Motor neuron (in vitro differentiated cells): ENCODE measurements at regions not wholly inside any gene's neighbourhood (a gene's known extent, or its start where the extent isn't known, plus 50 kb on each side); places are given as distances from the start of the nearest gene placed in this dataset.
"Not testable (repeated sequence)": the region's sequence is repeated elsewhere in the genome, so short reads cannot be mapped to it uniquely, and the experiment has no call there.

ENCODE experiments used
- ATAC-seq, 8 experiments: fragments of 200-7000 bp; cut with Tn5 transposase; replicated peaks in 6 of 8; 2 replicates each; pipeline ENCODE4 v1.8.0; 2021; ENCODE audit warnings: mild to moderate bottlenecking in 8 of 8, moderate library complexity in 8 of 8
- H3K27ac ChIP-seq, 2 donors: fragments of 250-450 bp; sonication (Bioruptor Pico); 2 replicates each; pipeline ENCODE4 v1.9.0; 2021; ENCODE audit warnings: antibody characterized with exemption in 2 of 2, mild to moderate bottlenecking in 2 of 2, moderate library complexity in 1 of 2
- H3K4me1 ChIP-seq, 2 donors: fragments of 250-450 bp; sonication (Bioruptor Pico); replicated peaks in 1 of 2; 2 replicates each; pipeline ENCODE4 v1.6.1; 2021; ENCODE audit warnings: antibody characterized with exemption in 2 of 2, mild to moderate bottlenecking in 2 of 2, moderate library complexity in 1 of 2
- H3K4me3 ChIP-seq, 5 donors: fragments of 250-450 bp; sonication (Bioruptor Pico); 2 replicates each; pipeline ENCODE4 v1.9.0; 2021; ENCODE audit warnings: antibody characterized with exemption in 5 of 5, mild to moderate bottlenecking in 5 of 5, moderate library complexity in 4 of 5
- WGBS, 10 experiments: fragments of 450-650 bp; shearing (Covaris generic); methylation state at CpG; one replicate each; pipeline ENCODE4 v1.0.0; 2022; 5-methylcytosine and 5-hydroxymethylcytosine counted together
- in situ Hi-C, 9 experiments: fragments of 400-800 bp; cut with MboI; loops; one replicate each; pipeline ENCODE4 v1.15.0; 2021; ENCODE audit warnings: low sequenced_read_pairs in 9 of 9, low pct_unique_long_range_greater_than_20kb in 2 of 9; ENCODE audit not compliant: unreplicated experiment in 9 of 9

- WGBS, 10 experiments = 10 to 100% (median 91%) methylated on average over 1 to 2 of the region's 2 CpGs; no CpG with 5 or more reads in 2 of the 10 experiments
These were observed 928.7 kb upstream of the ADGRB3 start for GRCh38 chr6:67706388-67706787.

GRCh38 chr6:67698534-67698933, 936.5 kb upstream of the ADGRB3 start:
- Histone ChIP-seq H3K4me1 (no peaks in the 10 kb centered on the region), H3K27ac (no peak overlapping the region), H3K4me3 (no peak overlapping the region)
- WGBS, 10 experiments = 0 to 96% (median 44%) methylated on average over 1 to 4 of the region's 4 CpGs; no CpG with 5 or more reads in 2 of the 10 experiments
- in situ Hi-C loops = no loop called here
- no peak for ATAC-seq

More at GRCh38 chr6:67706388-67706787, 928.7 kb upstream of the ADGRB3 start:
- in situ Hi-C loops = no loop called here
- H3K4me1 ChIP-seq = no peaks in the 10 kb centered on the region
- no peak overlapping the region for H3K27ac ChIP-seq
- ATAC-seq = no peak
- no peak overlapping the region for H3K4me3 ChIP-seq

DNA sequence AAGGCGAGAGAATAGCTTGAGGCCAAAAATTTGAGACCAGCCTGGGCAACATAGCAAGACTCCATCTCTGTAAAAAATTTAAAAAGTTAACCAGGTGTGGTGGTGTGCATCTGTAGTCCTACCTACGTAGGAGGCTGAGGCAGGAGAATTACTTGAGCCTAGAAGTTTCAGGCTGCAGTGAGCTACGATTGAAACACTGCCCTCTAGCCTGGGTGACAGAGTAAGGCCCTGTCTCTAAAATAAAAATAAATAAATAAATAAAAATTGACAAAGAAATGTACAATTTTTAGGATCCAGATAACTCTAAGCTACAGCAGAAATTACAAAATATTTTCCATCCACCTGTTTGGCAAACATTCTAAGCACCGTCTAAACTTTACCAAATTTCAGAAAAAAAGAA, 941.0 kb upstream of the ADGRB3 start:
- ATAC-seq = no peak

DNA sequence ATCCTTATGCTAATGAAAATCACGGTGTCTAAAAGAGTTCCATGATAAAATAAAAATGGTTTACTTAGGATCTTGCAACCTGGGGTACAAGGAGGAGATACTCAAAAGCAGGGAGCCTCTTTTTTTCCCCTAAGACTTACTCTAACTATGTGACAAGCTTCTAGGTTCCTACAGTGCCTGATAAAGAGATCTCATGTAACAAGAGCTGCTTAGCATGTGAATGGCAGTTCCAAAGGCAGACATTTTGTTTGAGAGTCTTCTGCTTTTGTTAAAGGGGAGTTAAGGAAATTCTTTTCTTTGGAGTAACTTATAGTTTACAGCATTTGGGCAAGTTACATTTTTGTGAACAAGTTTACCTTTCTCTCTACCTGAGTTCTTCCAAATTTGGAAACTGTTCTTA, 945.8 kb upstream of the ADGRB3 start:
- 14 to 100% (median 66%) methylated on average over 1 of the region's 1 CpG; no CpG with 5 or more reads in 4 of the 10 experiments for WGBS, 10 experiments
- in situ Hi-C loops = no loop called here
- no peak for ATAC-seq
- no peaks in the 10 kb centered on the region for H3K4me1 ChIP-seq
- no peak overlapping the region for H3K27ac ChIP-seq
- H3K4me3 ChIP-seq = no peak overlapping the region

More for the DNA sequence above, 941.0 kb upstream of the ADGRB3 start:
- Histone ChIP-seq H3K4me1 (no peaks in the 10 kb centered on the region), H3K4me3 (no peak overlapping the region), H3K27ac (no peak overlapping the region)
- in situ Hi-C loops = no loop called here
- WGBS, 10 experiments = 8 to 100% (median 80%) methylated on average over 1 to 4 of the region's 4 CpGs

- H3K27ac ChIP-seq = no peak overlapping the region
- no peak for ATAC-seq
- WGBS, 10 experiments = 10 to 95% (median 83%) methylated on average over 2 to 7 of the region's 7 CpGs
- no peak overlapping the region for H3K4me3 ChIP-seq
- in situ Hi-C loops = no loop called here
- H3K4me1 ChIP-seq = no peaks in the 10 kb centered on the region
These were observed 947.7 kb upstream of the ADGRB3 start for GRCh38 chr6:67687396-67687795.

DNA sequence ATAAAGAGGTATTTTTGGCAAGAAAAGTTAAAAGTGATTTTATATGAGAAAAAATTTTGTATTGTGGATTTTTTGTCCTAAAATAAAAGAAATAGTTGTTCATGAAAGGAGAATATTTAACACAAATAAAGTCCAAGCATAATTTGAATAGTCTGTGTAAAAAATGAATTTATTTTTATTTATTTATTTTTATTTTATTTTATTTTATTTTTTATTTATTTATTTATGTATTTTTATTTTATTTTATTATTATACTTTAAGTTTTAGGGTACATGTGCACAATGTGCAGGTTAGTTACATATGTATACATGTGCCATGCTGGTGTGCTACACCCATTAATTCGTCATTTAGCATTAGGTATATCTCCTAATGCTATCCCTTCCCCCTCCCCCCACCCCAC, 948.9 kb upstream of the ADGRB3 start:
- H3K4me1 ChIP-seq, in situ Hi-C loops, H3K4me3 ChIP-seq, H3K27ac ChIP-seq, ATAC-seq: not testable (repeated sequence)
- 0 to 90% methylated on average over 1 of the region's 1 CpG; no CpG with 5 or more reads in 8 of the 10 experiments for WGBS, 10 experiments

GRCh38 chr6:67683960-67684359, 951.1 kb upstream of the ADGRB3 start:
- no peak for ATAC-seq
- in situ Hi-C loops = no loop called here
- Histone ChIP-seq H3K4me3 (no peak overlapping the region), H3K4me1 (no peaks in the 10 kb centered on the region), H3K27ac (no peak overlapping the region)
- 10 to 100% (median 67%) methylated on average over 1 of the region's 1 CpG; no CpG with 5 or more reads in 3 of the 10 experiments for WGBS, 10 experiments

- 0 to 100% (median 50%) methylated on average over 1 to 2 of the region's 2 CpGs; no CpG with 5 or more reads in 2 of the 10 experiments for WGBS, 10 experiments
- H3K27ac ChIP-seq = no peak overlapping the region
- in situ Hi-C loops = no loop called here
- H3K4me3 ChIP-seq = no peak overlapping the region
- no peaks in the 10 kb centered on the region for H3K4me1 ChIP-seq
- ATAC-seq = no peak
These were observed 954.7 kb upstream of the ADGRB3 start for GRCh38 chr6:67680297-67680932.

DNA sequence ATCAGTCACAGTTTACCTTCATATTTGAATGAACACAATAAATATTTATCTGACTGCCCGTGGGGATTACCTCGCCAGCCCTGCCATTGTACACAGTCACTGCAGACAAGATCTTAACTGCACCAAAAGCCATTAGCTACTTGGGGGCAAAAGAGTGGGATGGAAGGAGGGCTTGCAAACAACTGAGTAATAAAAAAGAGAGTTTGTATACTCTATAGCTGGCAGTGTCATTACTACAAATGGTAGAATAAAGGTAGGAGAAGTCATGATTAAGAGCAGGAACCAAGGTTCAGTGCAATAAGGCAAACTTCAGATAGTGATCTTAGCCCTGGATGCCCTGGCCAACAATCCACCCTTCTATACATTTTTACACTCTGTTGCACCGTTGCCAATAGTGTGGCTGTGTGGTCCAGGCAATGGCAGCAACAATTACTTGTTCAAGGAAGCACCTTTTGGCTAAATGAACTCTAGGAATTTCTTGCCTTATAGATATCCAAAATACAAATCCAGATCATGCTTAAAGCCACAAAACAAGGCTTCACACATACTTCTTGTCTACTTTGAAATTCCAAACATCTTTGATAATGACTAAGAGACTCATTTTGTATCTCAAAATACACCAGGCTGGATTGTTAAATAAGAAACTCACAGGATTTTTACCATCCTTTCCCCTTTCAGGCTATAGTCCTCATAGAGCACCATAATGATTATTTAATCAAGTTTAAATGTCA, 955.4 kb upstream of the ADGRB3 start:
- in situ Hi-C loops = no loop called here
- Histone ChIP-seq H3K4me3 (no peak overlapping the region), H3K4me1 (no peaks in the 10 kb centered on the region), H3K27ac (no peak overlapping the region)
- ATAC-seq = no peak
- 0 to 100% (median 81%) methylated on average over 1 to 3 of the region's 3 CpGs; no CpG with 5 or more reads in 1 of the 10 experiments for WGBS, 10 experiments

GRCh38 chr6:67676892-67677291, 958.2 kb upstream of the ADGRB3 start:
- WGBS, 10 experiments = 12 to 100% (median 71%) methylated on average over 1 of the region's 1 CpG; no CpG with 5 or more reads in 2 of the 10 experiments
- H3K27ac ChIP-seq = no peak overlapping the region
- no peaks in the 10 kb centered on the region for H3K4me1 ChIP-seq
- no peak for ATAC-seq
- no peak overlapping the region for H3K4me3 ChIP-seq
- in situ Hi-C loops = no loop called here

- WGBS, 10 experiments = 0 to 91% (median 83%) methylated on average over 2 of the region's 2 CpGs; no CpG with 5 or more reads in 3 of the 10 experiments
- ATAC-seq = peak in 4 of 8 experiments; percentile 83 to 98 (median 90)
These were observed 967.3 kb upstream of the ADGRB3 start for GRCh38 chr6:67667637-67668422.

GRCh38 chr6:67666177-67666964, 968.7 kb upstream of the ADGRB3 start:
- WGBS, 10 experiments = 0 to 90% (median 38%) methylated on average over 1 to 3 of the region's 4 CpGs; no CpG with 5 or more reads in 2 of the 10 experiments
- Histone ChIP-seq H3K27ac (no peak overlapping the region), H3K4me1 (peaks cover 0 to 10% of the 10 kb centered on the region in 2 donors), H3K4me3 (no peak overlapping the region)
- in situ Hi-C loops = no loop called here
- no peak for ATAC-seq

More at GRCh38 chr6:67667637-67668422, 967.3 kb upstream of the ADGRB3 start:
- Histone ChIP-seq H3K4me3 (no peak overlapping the region), H3K27ac (no peak overlapping the region), H3K4me1 (peaks cover 0 to 10% of the 10 kb centered on the region in 2 donors)
- in situ Hi-C loops = no loop called here
